ENCODE measurements at regions not wholly inside any gene's neighbourhood (a gene's known extent, or its start where the extent isn't known, plus 50 kb on each side); places are given as distances from the start of the nearest gene placed in this dataset.

GRCh38 chr12:54740882-54741281, 92.7 kb upstream of the DCD start:
- no peak overlapping the region for H3K27ac ChIP-seq (ENCODE audit: low read depth, low read length)
- no peaks in the 10 kb centered on the region for H3K27me3 Mint-ChIP-seq (ENCODE audit: insufficient read depth)
- no peak for DNase-seq
- no peak overlapping the region for H3K9ac ChIP-seq (ENCODE audit: extremely low read depth, low read length, poor library complexity, severe bottlenecking)
- peaks cover 11% of the 10 kb centered on the region for H3K36me3 Mint-ChIP-seq (ENCODE audit: low read depth)
- peaks cover 39% of the 10 kb centered on the region for H3K9me3 Mint-ChIP-seq
- H3K4me1 ChIP-seq (ENCODE audit: control insufficient read depth, insufficient read depth, low read length) = no peaks in the 10 kb centered on the region
- H3K27ac Mint-ChIP-seq = no peak overlapping the region
- 100% methylated on average over 1 of the region's 1 CpG; no CpG with 5 or more reads in 1 of the 2 experiments for WGBS, 2 experiments (ENCODE audit: insufficient coverage in 1 of 2, insufficient read length in 1 of 2)
- H3K4me3 ChIP-seq (ENCODE audit: low read length) = no peak overlapping the region
- H3K9me3 ChIP-seq (ENCODE audit: control insufficient read depth, low read length) = peaks cover 26% of the 10 kb centered on the region
- no peak overlapping the region for H3K4me3 Mint-ChIP-seq
- no peaks in the 10 kb centered on the region for H3K36me3 ChIP-seq (ENCODE audit: control insufficient read depth, insufficient read depth, low read length)
- H3K27me3 ChIP-seq (ENCODE audit: control insufficient read depth, insufficient read depth, low read length, poor library complexity, severe bottlenecking) = no peaks in the 10 kb centered on the region
- TF ChIP-seq, protein P1, sequence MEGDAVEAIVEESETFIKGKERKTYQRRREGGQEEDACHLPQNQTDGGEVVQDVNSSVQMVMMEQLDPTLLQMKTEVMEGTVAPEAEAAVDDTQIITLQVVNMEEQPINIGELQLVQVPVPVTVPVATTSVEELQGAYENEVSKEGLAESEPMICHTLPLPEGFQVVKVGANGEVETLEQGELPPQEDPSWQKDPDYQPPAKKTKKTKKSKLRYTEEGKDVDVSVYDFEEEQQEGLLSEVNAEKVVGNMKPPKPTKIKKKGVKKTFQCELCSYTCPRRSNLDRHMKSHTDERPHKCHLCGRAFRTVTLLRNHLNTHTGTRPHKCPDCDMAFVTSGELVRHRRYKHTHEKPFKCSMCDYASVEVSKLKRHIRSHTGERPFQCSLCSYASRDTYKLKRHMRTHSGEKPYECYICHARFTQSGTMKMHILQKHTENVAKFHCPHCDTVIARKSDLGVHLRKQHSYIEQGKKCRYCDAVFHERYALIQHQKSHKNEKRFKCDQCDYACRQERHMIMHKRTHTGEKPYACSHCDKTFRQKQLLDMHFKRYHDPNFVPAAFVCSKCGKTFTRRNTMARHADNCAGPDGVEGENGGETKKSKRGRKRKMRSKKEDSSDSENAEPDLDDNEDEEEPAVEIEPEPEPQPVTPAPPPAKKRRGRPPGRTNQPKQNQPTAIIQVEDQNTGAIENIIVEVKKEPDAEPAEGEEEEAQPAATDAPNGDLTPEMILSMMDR (conservative IDR thresholded peaks at IDR 0.05) = no peak
- H3K4me1 Mint-ChIP-seq = no peaks in the 10 kb centered on the region

DNA sequence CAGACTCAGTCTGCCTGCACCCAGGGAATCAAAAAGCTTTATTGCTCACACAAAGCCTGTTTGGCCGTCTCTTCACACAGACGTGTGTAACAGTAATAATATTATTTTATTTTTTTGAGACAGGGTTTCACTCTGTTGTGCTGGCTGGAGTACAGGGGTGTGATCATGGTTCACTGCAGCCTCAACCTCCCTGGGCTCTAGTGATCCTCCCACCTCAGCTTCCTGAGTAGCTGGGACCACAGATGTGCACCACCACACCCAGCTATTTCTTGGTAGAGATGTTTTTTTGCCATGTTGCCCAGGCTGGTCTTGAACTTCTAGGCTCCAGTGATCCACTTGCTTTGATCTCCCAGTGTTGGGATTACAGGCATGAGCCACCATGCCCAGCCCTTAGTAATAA, 88.4 kb upstream of the DCD start:
- H3K9me3 Mint-ChIP-seq = peaks cover 16% of the 10 kb centered on the region
- TF ChIP-seq, protein P1 (conservative IDR thresholded peaks at IDR 0.05) = no peak

DNA sequence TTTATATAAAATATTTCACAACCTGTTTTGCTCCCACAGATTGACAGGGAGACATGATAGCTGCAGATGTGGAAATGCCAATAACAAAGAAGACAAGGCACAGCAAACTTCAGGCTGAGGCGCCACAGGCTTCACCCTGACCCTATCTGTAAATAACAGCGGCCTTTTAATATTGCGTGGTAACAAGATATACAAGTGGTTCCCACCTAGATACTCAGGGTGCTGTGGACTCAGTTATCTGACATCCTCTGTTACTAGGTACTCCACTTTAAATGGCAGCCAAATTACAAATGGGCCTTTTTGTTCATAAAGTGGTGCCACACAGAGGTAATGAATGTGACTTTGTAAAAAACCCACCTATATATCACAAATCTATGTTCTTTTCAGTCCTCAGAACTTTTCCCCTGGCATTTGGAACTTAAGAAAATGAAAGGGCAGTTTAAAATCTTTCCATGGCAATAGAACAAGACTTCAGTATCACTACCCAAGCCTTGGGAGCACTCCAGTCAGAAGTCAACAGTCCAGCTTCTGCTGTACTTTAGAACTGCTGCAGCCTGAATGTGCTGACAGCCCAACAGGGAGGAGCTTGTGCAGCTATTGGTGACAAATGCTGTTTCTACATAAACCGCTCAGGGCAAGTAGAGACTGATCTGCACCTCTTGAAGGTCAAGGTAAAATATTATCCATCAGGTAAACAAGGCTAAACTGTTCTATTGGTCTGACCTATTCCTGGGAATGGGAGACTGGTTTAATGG, 86.2 kb upstream of the DCD start:
- Histone ChIP-seq H3K27me3 (ENCODE audit: control insufficient read depth, insufficient read depth, low read length, poor library complexity, severe bottlenecking) (no peaks in the 10 kb centered on the region), H3K4me3 (ENCODE audit: low read length) (no peak overlapping the region), H3K9ac (ENCODE audit: extremely low read depth, low read length, poor library complexity, severe bottlenecking) (no peak overlapping the region), H3K4me1 (ENCODE audit: control insufficient read depth, insufficient read depth, low read length) (no peaks in the 10 kb centered on the region), H3K36me3 (ENCODE audit: control insufficient read depth, insufficient read depth, low read length) (no peaks in the 10 kb centered on the region), H3K9me3 (ENCODE audit: control insufficient read depth, low read length) (peaks cover 9% of the 10 kb centered on the region), H3K27ac (ENCODE audit: low read depth, low read length) (no peak overlapping the region)
- Mint-ChIP-seq H3K27me3 (ENCODE audit: insufficient read depth) (no peaks in the 10 kb centered on the region), H3K27ac (no peak overlapping the region), H3K4me3 (no peak overlapping the region), H3K4me1 (peaks cover 5% of the 10 kb centered on the region), H3K9me3 (peaks cover 16% of the 10 kb centered on the region), H3K36me3 (ENCODE audit: low read depth) (peaks cover 6% of the 10 kb centered on the region)
- DNase-seq = no peak
- TF ChIP-seq, protein P1 (conservative IDR thresholded peaks at IDR 0.05) = no peak
- WGBS, 2 experiments (ENCODE audit: insufficient coverage in 1 of 2, insufficient read length in 1 of 2) = 90 to 96% methylated on average over 3 to 4 of the region's 4 CpGs

More for the DNA sequence above, 88.4 kb upstream of the DCD start:
- DNase-seq = no peak
- Mint-ChIP-seq H3K4me3 (no peak overlapping the region), H3K36me3 (ENCODE audit: low read depth) (peaks cover 6% of the 10 kb centered on the region), H3K27ac (no peak overlapping the region), H3K4me1 (no peaks in the 10 kb centered on the region), H3K27me3 (ENCODE audit: insufficient read depth) (no peaks in the 10 kb centered on the region)
- WGBS, 2 experiments (ENCODE audit: insufficient coverage in 1 of 2, insufficient read length in 1 of 2) = 92% methylated on average over 2 of the region's 2 CpGs; no CpG with 5 or more reads in 1 of the 2 experiments
- Histone ChIP-seq H3K4me1 (ENCODE audit: control insufficient read depth, insufficient read depth, low read length) (no peaks in the 10 kb centered on the region), H3K4me3 (ENCODE audit: low read length) (no peak overlapping the region), H3K27me3 (ENCODE audit: control insufficient read depth, insufficient read depth, low read length, poor library complexity, severe bottlenecking) (no peaks in the 10 kb centered on the region), H3K27ac (ENCODE audit: low read depth, low read length) (no peak overlapping the region), H3K36me3 (ENCODE audit: control insufficient read depth, insufficient read depth, low read length) (no peaks in the 10 kb centered on the region), H3K9me3 (ENCODE audit: control insufficient read depth, low read length) (peaks cover 9% of the 10 kb centered on the region), H3K9ac (ENCODE audit: extremely low read depth, low read length, poor library complexity, severe bottlenecking) (no peak overlapping the region)

All from endodermal cell (in vitro differentiated cells).